ENCODE measurements at regions not wholly inside any gene's neighbourhood (a gene's known extent, or its start where the extent isn't known, plus 50 kb on each side); places are given as distances from the start of the nearest gene placed in this dataset.

- intact Hi-C loops (cut with DNase I), result loop anchor here (5.0 to 10.0 kb wide), 3 partner anchors 160 to 237 kb away; partner anchors contain the start of gene TNFAIP3 (in 1 of the 2)
- H3K36me3 ChIP-seq, result no peaks in the 10 kb centered on the region
- WGBS (ENCODE audit: insufficient coverage, low coverage, low lambda C conversion rate, missing lambda C conversion rate), result 2% methylated on average over 13 of the region's 13 CpGs
- TF ChIP-seq, protein P1, sequence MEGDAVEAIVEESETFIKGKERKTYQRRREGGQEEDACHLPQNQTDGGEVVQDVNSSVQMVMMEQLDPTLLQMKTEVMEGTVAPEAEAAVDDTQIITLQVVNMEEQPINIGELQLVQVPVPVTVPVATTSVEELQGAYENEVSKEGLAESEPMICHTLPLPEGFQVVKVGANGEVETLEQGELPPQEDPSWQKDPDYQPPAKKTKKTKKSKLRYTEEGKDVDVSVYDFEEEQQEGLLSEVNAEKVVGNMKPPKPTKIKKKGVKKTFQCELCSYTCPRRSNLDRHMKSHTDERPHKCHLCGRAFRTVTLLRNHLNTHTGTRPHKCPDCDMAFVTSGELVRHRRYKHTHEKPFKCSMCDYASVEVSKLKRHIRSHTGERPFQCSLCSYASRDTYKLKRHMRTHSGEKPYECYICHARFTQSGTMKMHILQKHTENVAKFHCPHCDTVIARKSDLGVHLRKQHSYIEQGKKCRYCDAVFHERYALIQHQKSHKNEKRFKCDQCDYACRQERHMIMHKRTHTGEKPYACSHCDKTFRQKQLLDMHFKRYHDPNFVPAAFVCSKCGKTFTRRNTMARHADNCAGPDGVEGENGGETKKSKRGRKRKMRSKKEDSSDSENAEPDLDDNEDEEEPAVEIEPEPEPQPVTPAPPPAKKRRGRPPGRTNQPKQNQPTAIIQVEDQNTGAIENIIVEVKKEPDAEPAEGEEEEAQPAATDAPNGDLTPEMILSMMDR (IDR thresholded peaks at IDR 0.05), result peak; percentile 74 to 83 (median 80)
- TF ChIP-seq POLR2A (IDR thresholded peaks at IDR 0.05), result no peak
- no peaks in the 10 kb centered on the region for H3K27me3 ChIP-seq
- ATAC-seq, result peak; percentile 87 to 95 (median 90)
- H3K9me3 ChIP-seq, result no peaks in the 10 kb centered on the region
- H3K4me3 ChIP-seq, result peak overlapping the region in 2 of 3 donors; percentile 7 to 11
- DNase-seq, result peak; percentile 54 to 77 (median 68)
- H3K4me1 ChIP-seq, result peaks cover 0 to 12% (median 3%) of the 10 kb centered on the region in 4 donors
- H3K27ac ChIP-seq, result peak overlapping the region in 1 of 3 donors; percentile 52
Observed at GRCh38 chr6:137707590-137708360, 159.3 kb upstream of the TNFAIP3 start.

DNA sequence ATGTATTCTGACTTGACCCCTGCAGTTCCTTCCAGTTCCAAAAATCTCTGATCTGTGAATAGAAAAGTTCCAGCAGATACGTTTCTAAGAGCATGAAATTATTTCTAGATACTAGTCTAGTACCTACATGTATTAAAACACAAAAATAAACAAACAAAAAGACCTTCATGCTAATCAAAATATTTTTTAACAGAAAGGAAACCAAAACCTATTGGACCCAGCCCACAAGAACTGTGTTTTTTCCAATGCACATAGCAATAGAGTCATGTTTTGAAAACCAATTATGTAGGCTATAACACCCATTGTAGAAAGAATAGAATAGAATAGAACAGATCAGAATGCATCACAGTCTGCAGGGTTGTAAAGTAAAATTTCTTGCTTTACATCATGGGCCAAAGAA lies 158.6 kb upstream of the TNFAIP3 start:
- ATAC-seq, result no peak
- DNase-seq, result no peak
- intact Hi-C loops (cut with DNase I), result loop anchor here (5.0 to 10.0 kb wide), 3 partner anchors 159 to 236 kb away; partner anchors contain the start of gene TNFAIP3 (in 1 of the 2)
- Histone ChIP-seq H3K27ac (peak overlapping the region in 1 of 3 donors; percentile 52), H3K9me3 (no peaks in the 10 kb centered on the region), H3K27me3 (no peaks in the 10 kb centered on the region), H3K4me1 (peaks cover 0 to 12% (median 3%) of the 10 kb centered on the region in 4 donors), H3K36me3 (no peaks in the 10 kb centered on the region), H3K4me3 (no peak overlapping the region)
- WGBS (ENCODE audit: insufficient coverage, low coverage, low lambda C conversion rate, missing lambda C conversion rate), result 25% methylated on average over 1 of the region's 1 CpG
- TF ChIP-seq, protein P1 (IDR thresholded peaks at IDR 0.05), result no peak
- TF ChIP-seq POLR2A (IDR thresholded peaks at IDR 0.05), result no peak

GRCh38 chr6:137709424-137710236 lies 157.4 kb upstream of the TNFAIP3 start:
- 64% methylated on average over 3 of the region's 7 CpGs for WGBS (ENCODE audit: insufficient coverage, low coverage, low lambda C conversion rate, missing lambda C conversion rate)
- H3K9me3 ChIP-seq, result no peaks in the 10 kb centered on the region
- intact Hi-C loops (cut with DNase I), result loop anchor here (5.0 to 10.0 kb wide), 3 partner anchors 158 to 235 kb away; partner anchors contain the start of gene TNFAIP3 (in 1 of the 2)
- TF ChIP-seq, protein P1 (IDR thresholded peaks at IDR 0.05), result no peak
- TF ChIP-seq POLR2A (IDR thresholded peaks at IDR 0.05), result no peak
- H3K36me3 ChIP-seq, result no peaks in the 10 kb centered on the region
- H3K27ac ChIP-seq, result no peak overlapping the region
- H3K27me3 ChIP-seq, result no peaks in the 10 kb centered on the region
- ATAC-seq, result peak in 1 of 4 donors; percentile 5
- no peak overlapping the region for H3K4me3 ChIP-seq
- peaks cover 0 to 12% (median 3%) of the 10 kb centered on the region in 4 donors for H3K4me1 ChIP-seq
- no peak for DNase-seq

DNA sequence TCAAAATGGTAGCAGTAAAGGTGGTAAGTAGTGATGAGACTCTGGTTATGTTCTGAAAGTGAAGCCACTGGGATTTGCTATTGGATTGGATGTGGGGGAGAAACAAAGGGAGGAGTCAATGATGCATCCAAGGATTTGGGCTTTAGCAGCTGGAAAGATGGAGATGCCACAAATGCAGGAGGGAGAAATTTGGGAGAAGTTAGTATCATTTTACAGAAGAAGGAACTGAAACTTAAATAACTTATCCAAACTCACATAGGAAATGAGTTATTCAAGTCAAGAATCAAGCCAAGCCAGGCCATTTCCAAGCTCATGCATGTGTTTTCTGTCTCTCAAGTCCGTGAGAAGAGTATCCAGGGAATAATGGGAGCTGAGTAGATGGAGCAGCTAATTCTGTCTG lies 155.1 kb upstream of the TNFAIP3 start:
- no peaks in the 10 kb centered on the region for H3K9me3 ChIP-seq
- no peaks in the 10 kb centered on the region for H3K36me3 ChIP-seq
- no peaks in the 10 kb centered on the region for H3K27me3 ChIP-seq
- 67% methylated on average over 1 of the region's 1 CpG for WGBS (ENCODE audit: insufficient coverage, low coverage, low lambda C conversion rate, missing lambda C conversion rate)
- H3K4me1 ChIP-seq, result peaks cover 0 to 12% (median 3%) of the 10 kb centered on the region in 4 donors
- H3K4me3 ChIP-seq, result no peak overlapping the region
- no peak overlapping the region for H3K27ac ChIP-seq
- DNase-seq (no peak), ATAC-seq (no peak)
- intact Hi-C loops (cut with DNase I), result no loop called here
- TF ChIP-seq, protein P1 (IDR thresholded peaks at IDR 0.05), result no peak
- no peak for TF ChIP-seq POLR2A (IDR thresholded peaks at IDR 0.05)

All from right lobe of liver (tissue), 6 donors.